Left renal cortex interstitium (tissue), 4 donors: ENCODE measurements at regions not wholly inside any gene's neighbourhood (a gene's known extent, or its start where the extent isn't known, plus 50 kb on each side); places are given as distances from the start of the nearest gene placed in this dataset.
A peak's percentile ranks its signal among the peaks of the same experiment; 100 is the strongest.

ENCODE experiments used
- DNase-seq, 4 donors: peaks; one replicate each; pipeline ENCODE4 v3.0.0-alpha.2; 2013; ENCODE audit warnings: low read depth in 4 of 4, low spot score in 2 of 4, missing footprints in 1 of 4

DNA sequence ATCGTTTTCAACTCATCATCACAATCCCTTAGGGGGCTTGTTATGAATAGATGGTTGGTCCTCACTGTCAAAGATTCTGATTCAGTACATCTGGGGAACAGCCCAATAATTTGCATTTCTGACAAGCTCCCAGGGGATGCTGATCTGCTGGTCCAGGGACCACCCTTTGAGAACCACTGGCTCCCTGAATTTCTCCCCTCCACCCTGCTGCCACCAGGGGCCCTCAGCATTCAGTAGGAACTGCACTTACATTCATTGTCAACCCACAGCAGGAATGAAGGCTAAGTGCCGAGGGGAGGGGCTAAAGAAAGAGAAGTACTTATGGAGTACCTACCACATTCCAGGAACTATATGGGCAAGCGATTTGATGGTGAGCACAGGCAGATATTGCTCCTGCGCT is 85.9 kb downstream of the BOD1 start:
- DNase-seq: no peak

DNA sequence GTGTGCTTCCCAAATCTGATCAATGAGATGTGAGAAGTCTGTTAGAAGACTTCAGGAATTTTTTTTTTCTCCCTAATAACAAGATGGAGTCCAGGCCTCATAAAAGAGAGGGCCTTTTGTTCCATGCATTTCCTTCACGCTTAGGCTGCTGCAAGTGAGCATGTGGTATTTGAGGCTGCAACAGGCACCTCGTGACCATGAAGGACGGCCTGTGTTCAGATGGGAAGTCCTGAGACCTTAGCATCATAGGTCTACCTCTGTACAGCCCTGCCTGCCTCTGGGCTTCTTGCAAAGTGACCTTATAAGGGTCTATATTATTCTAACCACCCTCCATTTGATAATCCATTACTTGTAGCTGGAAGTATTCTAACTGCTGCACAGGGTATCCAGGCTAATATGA is 86.6 kb downstream of the BOD1 start:
- no peak for DNase-seq

DNA sequence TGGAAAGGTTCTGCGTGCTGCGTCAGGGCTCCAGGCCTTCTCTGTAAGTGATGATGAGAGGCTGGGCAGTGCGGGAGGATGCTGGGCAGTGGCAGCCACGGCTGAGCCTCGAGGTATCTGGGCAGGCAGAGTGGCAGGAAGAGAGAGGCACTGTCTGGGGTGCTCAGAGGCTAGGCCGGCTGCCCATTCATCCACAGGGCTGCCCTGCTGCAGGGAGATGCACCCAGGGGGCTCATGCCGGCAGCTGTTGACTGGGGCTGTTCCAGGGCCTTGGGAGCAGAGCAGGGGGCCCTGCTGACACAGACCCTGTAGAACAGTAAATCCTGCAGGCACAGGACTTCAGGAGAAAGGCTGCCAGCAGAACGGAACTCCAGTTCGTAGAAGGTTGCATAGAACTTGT is 88.8 kb downstream of the BOD1 start:
- no peak for DNase-seq

DNA sequence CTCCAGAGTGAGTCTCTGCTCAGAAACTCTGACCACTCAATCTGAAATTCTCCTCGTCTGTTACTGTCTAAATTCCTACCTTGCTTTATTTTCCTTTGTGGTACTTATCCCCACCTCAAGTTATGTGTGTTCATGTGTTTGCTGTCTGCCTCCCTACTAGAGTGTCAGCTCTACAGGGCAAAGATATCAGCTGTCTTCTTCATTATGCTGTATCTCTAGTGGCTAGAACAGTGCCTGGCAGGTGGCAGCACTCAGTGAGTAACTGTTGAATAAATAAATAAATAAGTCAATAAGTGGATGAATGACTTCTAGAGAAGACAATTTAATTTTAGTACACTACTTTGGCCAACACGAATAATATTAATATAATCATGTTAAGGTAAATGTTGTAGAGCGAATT is 92.3 kb downstream of the BOD1 start:
- no peak for DNase-seq

DNA sequence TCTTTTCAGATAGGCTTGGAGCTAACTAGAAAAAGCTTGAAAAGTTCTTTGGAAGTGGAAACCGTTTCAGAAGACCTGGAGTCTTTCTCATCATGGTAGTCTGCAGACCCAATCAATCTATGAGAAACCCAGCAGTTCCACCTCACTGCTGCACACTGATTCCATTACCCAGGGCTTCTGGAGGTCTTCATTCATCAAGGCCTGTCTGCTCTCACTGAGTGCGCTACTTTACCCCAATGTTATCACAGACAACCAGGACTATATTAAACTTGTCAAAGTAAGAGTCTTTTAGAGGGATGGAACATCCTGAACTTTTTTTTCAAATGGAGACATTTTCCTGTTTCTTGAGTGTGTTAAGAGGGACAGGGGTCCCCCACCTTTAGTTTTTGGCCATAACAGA is 93.1 kb downstream of the BOD1 start:
- DNase-seq: no peak

DNA sequence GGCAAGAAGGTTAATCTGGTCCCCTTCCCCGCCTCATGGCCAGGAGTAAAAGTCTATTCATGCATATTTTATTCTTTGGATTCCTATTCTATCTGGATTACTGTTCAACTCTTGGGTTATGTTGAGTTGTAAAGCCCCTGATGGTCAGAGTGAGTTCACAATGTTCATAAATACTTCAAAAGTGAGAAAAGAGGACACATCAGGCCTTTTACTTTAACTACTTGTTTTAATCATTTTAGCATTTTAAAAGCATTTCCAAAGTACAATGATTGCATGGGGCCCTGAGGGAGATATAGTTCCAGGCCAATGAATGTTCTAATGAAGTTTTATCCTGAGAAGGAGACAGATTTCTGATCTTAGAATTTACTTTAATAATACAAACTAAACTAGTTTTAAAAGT is 93.9 kb downstream of the BOD1 start:
- DNase-seq: no peak

DNA sequence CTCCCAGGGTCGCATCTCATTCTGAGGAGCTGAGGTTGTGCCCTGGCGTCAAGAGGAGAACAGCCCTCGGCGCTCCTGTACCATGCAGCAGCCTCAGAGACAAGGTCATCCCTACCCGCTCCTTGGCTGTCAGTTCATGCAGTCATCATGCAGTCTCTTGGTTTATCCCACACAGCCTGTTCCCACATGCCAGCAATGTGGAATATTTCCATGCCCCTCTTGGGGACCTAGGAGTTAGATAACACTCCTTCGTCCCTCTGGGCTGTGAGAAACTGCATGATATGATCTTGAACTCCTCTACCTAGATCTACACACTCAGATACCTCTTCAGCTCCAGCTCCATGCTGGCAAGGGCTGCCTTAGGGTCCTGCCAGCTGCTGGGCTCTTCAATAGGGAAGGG is 97.6 kb downstream of the BOD1 start:
- no peak for DNase-seq

DNA sequence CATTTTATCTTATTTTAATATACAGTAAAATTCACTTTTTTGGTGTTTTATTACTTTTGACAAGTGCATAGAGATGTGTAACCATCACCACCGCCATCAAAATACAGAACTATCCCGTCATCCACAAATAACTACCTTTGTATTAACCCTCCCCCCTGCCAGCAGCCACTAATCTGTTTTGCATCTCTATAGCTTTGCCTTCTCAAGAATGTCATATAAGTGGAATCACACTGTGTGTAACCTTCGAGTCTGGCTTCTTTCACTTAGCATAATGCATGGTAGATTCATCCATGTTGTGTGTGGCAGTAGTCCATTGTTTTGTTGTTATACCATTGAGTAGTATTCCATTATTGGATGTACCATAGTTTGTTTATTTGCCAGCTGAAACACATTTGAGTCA is 98.8 kb downstream of the BOD1 start:
- DNase-seq: no peak

DNA sequence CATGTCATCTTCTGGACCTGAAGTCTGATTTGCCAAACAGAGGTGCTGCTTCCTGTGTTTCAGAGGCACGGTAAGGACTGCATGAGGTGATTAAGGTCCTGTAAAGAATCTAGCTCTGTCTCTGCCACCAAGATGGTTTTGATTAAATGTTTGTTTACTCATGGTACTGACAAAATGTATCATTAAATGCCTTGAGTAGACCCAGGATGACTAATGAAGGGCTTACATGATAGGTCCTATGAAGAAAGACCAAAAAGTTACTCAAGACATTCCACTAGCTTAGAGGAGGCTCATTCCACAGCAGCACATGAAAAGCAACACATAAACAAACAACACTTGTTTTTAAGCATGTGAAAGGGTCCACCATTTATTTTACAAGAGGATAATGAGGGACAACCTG is 100.9 kb downstream of the BOD1 start:
- no peak for DNase-seq

DNA sequence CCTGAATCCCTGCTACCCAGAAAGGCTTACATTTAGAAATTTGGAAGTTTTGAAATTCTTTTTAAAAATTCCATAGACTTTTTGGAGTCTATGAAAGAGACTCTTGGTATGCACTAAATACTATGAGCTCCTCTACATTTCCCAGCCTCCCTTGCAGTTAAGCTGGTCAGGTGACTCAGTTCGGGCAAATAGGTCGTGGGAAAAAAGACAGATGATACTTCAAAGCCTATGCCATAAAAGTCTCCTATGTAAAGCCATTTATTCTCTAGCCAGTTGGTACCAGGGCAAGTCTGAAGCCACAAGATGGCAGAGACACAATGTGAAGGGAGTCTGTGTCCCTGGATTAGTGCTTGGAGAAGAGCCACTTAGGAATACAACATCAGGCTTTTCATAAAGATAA is 101.8 kb downstream of the BOD1 start:
- no peak for DNase-seq

DNA sequence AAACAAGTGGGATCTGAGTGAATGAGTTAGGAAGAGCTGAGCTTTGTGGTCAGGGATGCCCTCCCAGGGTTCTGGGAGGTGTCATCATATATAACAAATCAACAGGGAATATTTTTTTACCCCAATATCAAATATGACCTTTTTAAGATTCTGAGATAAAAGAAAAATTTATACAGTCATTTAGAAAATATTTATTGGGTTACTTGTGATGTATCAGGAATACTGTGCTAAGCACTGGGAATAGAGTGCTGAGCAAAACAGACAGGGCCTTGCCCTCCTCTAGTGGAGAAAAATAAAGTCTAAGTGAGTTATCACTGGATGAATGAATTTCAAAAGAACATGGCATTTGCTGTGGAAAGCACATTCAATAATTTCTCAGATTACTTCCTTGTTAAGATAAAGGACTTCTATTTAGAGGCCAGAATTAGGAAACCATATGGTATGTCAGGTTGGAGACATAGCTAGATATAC is 102.9 kb downstream of the BOD1 start:
- DNase-seq: no peak

DNA sequence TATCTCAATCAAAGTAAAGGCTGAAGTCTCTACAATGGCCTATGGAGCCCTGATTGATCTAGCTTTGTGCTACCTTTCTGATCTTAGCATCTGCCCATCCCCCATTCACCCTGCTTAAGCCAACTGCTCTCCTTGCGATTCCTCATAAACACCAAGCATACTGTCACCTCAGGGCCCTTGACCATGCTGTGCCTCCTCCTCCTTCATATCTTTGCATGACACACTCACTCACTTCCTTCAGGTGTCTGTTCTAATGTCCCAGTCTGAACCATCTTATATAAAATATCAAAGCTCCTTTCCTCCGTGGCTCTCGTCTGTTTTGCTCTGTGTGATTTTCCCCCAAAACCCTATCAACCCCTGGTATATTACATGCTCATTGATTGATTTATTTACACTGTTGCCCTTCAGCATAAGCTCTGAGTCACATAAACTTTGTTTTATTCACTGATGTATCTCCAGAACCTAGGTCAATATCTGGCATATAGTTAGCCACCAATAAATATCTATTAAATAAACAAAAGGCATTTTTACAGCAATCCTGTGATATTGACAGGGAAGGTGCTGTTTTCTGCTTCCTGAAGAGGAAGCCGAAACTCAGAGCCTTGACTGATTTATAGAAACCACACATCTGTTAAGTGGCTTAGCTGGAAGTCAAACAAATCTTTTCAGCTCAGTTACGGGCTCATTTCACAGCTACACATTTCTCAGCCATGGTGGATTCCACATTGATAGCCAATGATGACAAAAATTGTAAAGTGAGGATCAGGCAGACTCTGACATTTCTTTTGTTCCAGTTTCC is 103.6 kb downstream of the BOD1 start:
- DNase-seq: no peak

DNA sequence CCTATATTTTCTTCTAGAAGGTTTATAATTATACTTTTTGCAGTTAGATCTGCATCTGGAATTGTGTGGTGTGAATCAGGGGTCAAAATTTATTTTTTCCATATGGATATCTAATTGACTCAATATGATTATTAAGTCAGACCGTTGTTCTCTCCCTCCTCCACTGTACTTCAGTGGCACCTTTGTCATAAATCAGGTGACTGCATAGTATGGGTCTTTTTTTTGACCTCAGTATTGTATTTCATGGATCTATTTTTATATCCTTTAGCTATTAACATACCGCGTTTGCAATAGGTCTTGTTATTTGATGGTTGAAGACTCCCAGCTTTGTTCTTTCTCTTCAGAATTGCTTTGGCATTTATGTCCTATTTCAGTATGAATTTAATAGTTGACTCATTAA is 107.4 kb downstream of the BOD1 start:
- DNase-seq: no peak

DNA sequence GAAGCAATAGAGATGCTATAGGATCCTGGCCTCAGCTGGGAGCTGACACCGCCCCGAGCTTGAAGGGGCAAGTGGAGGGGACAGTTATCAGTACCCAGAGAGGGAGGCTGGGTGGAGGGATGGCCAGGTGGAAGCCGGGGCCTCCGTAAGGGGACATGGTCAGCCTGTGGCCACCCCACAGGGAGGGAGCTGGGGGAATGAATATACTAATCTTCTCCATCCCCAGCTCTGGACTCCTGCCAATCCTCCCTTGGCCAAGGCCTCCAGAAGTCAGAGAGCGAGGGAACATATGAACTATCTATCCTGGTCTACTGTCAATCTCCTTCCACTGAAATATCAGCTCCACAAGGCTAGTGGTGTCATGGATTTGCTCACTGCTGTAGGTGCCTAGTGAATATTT is 109.3 kb downstream of the BOD1 start:
- DNase-seq: no peak

DNA sequence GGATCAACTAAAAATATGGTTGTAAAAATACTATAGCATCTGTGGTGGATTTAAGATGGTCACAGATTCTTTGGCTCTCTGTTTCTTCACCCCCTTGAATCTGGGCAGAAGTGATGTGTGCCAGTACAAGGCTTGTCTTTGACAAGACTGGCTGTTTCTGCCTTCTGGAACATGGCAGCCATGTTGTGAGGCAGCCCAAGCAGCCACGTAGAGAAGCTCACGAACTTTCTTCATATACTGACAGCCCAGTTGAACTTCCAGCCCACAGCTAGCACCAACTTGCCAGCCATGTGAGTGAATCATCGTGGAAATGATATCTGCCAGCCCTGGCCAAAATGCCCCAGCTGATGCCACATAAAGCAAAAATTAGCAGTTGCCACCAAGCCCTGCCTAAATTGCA is 110.8 kb downstream of the BOD1 start:
- DNase-seq: no peak

DNA sequence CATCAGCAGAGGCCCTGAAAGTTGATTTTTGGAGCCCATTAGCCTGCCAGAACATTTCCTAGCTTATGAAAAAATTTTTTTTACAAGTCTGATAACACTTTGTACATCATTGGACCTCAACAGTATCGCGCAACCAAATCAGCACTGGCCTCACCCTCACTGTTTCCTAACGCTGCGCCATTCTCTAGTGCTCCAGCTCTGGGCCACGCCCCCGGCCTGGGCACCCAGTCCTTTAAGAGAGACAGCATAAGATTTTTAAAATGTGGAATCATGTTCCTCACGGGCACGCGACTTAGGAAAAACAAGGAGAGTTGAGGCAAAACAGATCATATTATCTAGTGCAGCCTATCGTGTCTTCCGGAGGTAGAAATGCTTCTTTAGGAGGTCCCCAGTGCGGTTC is 114.5 kb downstream of the BOD1 start:
- no peak for DNase-seq

DNA sequence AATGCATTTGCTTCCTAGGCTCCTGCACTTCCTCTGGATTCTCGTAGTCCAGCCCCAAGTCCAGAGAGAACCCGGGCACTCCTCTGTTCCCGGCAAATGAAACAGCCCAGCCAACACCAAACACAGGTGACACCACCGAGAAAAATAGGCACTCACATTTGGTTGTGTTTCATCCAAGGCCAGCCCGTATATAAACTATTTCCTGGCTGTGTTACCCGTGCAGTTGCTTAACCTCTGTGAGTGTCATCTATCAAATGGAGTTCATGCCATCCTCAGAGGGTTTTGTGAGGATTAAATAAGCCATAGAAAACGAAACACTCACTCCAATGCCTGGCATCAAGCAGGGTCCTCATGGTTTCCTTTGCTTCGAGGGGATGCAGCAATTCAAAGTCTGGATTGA is 115.2 kb downstream of the BOD1 start:
- no peak for DNase-seq

DNA sequence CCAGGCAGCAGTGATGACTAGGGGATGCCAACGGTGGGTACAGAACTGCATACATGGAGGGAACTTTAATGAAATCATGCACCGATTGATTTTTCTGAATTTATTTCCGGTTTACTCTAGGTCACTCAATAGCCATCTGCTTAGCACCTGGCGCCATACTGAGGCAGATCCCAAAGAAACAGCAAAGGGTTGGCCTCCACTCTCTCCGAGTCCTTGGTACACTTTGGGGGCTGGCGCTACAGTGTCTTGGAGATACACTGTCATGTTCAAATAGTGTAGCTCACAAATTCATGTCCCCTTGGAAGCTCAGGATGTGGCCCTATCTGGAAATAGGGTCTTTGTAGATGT is 116.3 kb downstream of the BOD1 start:
- no peak for DNase-seq

DNA sequence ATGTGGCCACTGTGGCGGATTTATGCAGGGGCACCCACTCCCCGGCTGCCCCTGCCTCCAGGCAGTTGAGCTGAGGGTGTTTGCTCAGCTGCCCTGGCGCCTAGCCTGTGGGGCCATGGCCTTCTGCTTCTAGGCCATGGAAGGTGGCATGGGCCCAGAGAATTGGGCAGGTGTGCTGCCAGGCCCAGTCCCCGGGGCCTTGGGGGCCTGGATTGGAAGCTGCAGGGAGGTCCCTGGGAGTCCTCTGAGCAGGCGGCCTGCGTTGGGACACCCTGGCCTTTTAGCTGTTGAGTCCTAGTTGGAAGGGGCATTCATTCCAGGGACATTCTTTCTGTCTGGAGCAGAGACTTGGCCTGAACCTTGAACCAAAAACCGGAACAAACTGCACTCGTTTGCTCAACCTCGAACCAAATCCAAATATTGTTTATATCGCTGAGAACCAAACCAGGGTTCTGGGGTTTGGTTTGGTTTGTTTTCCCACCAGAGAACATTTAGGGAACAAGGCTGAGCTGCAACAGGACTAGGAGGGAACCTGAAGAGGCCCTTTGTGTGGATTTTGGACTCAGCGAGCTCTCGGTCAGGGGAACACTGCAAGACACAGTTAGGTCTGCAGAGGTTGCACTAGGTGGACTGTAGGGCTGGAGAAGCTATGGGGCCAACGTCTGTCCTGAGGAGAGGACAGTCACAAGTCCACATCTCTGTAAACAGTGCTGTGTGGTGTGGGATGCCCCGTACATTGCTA is 116.8 kb downstream of the BOD1 start:
- DNase-seq: no peak

DNA sequence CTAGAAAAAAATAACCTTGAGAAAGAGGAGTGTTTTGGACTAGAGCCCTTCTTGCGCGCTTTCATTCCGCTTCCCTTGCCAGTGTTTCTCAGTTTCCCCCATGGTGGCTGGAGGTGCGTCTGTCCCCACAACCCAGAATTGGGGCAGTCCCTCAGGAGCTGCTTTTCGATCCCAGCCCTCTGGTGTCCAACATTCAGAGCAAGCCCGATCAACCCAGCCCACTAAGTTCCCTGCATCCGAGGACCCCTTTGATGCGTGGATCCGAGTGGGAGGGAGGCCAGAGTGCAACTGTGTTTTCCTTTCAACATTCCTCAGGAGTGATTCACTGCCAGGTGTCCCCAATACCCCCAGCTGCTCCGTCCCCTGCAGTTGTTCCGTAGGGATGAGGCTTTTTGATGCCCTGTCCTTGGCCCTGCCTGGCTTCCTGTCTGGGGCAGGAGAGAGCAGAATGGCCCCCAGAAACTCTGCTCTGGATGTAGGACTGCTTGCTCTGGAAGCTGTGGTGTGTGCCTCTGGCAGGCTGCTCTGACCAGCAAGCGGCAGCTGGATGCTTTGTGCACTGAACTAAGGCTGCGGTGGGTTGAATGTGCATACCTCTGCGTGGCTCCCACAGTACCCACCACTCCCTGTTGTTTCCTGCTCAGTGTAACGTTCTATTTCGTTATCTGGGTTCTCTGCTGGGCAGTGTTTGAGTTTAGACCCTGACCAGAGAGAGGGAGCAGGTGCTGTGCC is 117.5 kb downstream of the BOD1 start:
- DNase-seq: peak in 1 of 4 donors; percentile 8

DNA sequence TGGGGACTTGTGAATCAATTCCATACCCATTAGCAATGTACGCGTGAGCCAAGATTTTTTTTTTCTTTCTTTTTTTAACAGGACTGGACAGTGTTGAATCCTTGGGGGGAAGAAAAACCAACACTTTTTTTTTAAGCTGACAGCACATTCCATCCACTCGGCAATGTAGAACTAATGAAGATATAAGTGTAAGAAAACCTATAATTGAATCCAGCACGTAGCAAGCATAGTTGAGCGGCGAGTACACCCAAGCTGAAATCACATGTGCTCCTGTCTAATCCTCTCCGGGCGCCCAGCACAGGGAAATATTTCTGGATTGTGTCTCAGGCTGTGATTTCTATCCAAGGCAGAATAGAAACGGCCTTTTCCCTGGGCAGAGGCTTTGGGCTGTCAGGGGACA is 118.2 kb downstream of the BOD1 start:
- peak in 1 of 4 donors; percentile 9 for DNase-seq

DNA sequence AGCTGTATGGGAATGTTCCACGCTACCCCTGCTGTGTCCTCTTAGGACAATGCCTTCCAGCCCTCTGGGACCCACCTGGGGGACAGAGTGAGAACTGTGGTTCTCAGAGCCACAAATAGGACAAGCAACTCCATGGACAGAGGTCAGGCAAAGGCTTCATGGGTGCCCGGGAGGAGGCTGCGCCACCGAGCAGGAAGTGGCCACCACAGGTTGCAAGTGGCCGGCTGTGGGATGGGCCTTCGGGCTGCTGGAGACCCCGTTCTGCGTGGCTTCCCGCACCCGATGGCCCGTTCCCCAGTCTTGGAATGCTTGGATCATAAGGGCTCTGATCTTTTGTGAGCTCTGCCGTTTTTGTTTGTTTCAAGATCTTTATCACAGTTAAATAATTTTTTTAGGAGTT is 118.8 kb downstream of the BOD1 start:
- no peak for DNase-seq
